GM06990 (cell line): ENCODE measurements at regions not wholly inside any gene's neighbourhood (a gene's known extent, or its start where the extent isn't known, plus 50 kb on each side); places are given as distances from the start of the nearest gene placed in this dataset.

Experiments
- DNase-seq: peaks from one replicate; pipeline ENCODE4 v3.0.0-alpha.2; 2011; ENCODE audit not compliant: insufficient read length; ENCODE audit errors: extremely low read depth
- H3K27me3 ChIP-seq: replicated peaks from 2 replicates; pipeline ENCODE4 v1.6.0; 2011; ENCODE audit warnings: low read length; ENCODE audit not compliant: control insufficient read depth, insufficient read depth
- H3K36me3 ChIP-seq: 2 replicates; pipeline ENCODE4 v1.5.1; 2011; ENCODE audit warnings: low read length; ENCODE audit not compliant: control insufficient read depth, insufficient read depth
- H3K4me3 ChIP-seq: replicated peaks from 2 replicates; pipeline ENCODE4 v1.5.1; 2011; ENCODE audit warnings: low read depth, mild to moderate bottlenecking, control low read depth, low read length
- TF ChIP-seq, protein P1 (sequence below): IDR thresholded peaks from 2 replicates; pipeline ENCODE4 v1.5.1; 2011; ENCODE audit warnings: low read length, control low read depth, mild to moderate bottlenecking, inconsistent platforms; ENCODE audit not compliant: insufficient read depth, poor library complexity, severe bottlenecking

GRCh38 chr17:65283704-65284103 is 146.5 kb downstream of the RGS9 start:
- DNase-seq = no peak
- Histone ChIP-seq H3K4me3 (no peak overlapping the region), H3K27me3 (no peaks in the 10 kb centered on the region; the same call in 1 of the 2 replicates), H3K36me3 (no peaks in the 10 kb centered on the region)
- TF ChIP-seq, protein P1, sequence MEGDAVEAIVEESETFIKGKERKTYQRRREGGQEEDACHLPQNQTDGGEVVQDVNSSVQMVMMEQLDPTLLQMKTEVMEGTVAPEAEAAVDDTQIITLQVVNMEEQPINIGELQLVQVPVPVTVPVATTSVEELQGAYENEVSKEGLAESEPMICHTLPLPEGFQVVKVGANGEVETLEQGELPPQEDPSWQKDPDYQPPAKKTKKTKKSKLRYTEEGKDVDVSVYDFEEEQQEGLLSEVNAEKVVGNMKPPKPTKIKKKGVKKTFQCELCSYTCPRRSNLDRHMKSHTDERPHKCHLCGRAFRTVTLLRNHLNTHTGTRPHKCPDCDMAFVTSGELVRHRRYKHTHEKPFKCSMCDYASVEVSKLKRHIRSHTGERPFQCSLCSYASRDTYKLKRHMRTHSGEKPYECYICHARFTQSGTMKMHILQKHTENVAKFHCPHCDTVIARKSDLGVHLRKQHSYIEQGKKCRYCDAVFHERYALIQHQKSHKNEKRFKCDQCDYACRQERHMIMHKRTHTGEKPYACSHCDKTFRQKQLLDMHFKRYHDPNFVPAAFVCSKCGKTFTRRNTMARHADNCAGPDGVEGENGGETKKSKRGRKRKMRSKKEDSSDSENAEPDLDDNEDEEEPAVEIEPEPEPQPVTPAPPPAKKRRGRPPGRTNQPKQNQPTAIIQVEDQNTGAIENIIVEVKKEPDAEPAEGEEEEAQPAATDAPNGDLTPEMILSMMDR = no peak

- no peak overlapping the region for H3K4me3 ChIP-seq
- no peak for DNase-seq
These were observed 142.3 kb downstream of the RGS9 start for GRCh38 chr17:65279456-65279855.

GRCh38 chr17:65278820-65279184 is 141.6 kb downstream of the RGS9 start:
- no peaks in the 10 kb centered on the region; the same call in 1 of the 2 replicates for H3K27me3 ChIP-seq
- H3K4me3 ChIP-seq = no peak overlapping the region
- no peaks in the 10 kb centered on the region for H3K36me3 ChIP-seq
- TF ChIP-seq, protein P1 = no peak
- DNase-seq = no peak

More at GRCh38 chr17:65279456-65279855, 142.3 kb downstream of the RGS9 start:
- no peaks in the 10 kb centered on the region; the same call in 1 of the 2 replicates for H3K27me3 ChIP-seq
- TF ChIP-seq, protein P1 = no peak
- H3K36me3 ChIP-seq = no peaks in the 10 kb centered on the region

DNA sequence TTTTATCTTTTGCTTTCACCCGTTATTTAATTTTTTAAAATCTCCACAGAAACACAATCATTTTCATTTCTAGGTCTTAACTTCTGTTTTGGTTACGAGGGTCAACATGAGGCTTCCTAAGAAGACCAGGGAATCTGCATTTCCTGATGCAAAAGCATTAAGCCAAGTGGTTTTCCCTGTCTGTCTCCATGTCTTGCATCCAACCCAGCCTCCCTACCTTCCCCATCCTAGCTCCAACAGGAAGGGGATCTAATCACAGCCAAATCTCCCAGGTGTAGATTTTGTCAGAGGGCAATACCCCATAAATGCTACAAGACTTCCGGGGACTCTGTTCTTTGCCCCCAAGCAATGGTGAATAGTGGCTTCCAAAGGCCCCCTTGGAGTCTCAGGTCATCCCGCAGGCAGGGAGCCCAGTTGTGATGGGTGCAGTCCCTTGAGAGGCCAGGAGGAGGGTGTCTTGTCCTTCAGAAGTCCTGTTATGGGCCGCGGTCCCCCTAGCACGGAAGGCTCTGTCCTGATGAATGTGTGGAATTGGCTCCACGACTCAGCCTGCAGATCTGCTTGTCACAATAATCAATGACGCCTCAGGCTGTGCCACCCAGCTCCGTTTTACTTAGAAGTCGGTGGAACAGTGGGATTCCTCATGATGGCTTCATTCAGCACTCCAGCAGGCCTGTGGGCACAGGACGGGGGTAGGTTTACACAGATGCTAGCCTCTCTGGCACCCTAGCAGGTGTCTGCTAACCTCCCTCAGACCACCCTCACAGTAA is 141.1 kb downstream of the RGS9 start:
- Histone ChIP-seq H3K36me3 (no peaks in the 10 kb centered on the region), H3K27me3 (no peaks in the 10 kb centered on the region; the same call in 1 of the 2 replicates), H3K4me3 (no peak overlapping the region)
- DNase-seq = no peak
- TF ChIP-seq, protein P1 = peak; percentile 71

DNA sequence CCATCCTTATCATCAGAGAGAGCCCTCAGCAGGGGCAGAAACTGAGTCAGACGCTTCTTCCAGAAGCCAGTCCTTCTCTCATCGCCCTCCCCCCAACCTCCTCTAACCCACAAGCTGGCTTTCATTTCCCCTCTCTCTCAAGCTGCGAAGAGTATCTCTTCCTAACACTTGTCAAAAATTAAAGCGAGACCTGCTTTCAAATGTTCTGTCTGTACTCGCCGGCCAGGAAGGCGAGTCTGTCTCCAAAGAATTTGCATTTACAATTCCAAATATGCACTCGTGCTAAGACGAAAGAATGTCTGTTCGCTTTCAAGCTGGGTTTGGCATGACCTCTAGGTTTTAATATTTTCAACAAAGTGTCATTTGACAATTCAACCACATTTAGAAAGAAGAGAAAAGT is 140.4 kb downstream of the RGS9 start:
- no peaks in the 10 kb centered on the region for H3K36me3 ChIP-seq
- TF ChIP-seq, protein P1 = no peak
- DNase-seq = no peak
- no peaks in the 10 kb centered on the region; the same call in 1 of the 2 replicates for H3K27me3 ChIP-seq
- H3K4me3 ChIP-seq = no peak overlapping the region
